PC-3 (cell line): ENCODE measurements at regions not wholly inside any gene's neighbourhood (a gene's known extent, or its start where the extent isn't known, plus 50 kb on each side); places are given as distances from the start of the nearest gene placed in this dataset.

Source experiments
- ATAC-seq: fragments of 200-7000 bp; cut with Tn5 transposase; 2 replicates; pipeline ENCODE4 v1.9.1; 2020; ENCODE audit warnings: mild to moderate bottlenecking, moderate library complexity
- BruUV-seq: library from RNA; stranded (reverse); fragments of 400-500 nt; replicated peaks from 2 replicates; lab custom pipeline; 2021; lab: Mats Ljungman, UMichigan
- CTCF ChIA-PET: fragments of 300-600 bp; sonication (Branson Sonifier 250); formaldehyde crosslinking; loops from one replicate; lab custom pipeline; 2022; ENCODE audit warnings: antibody characterized with exemption; lab: Charles Lee
- POLR2A ChIA-PET: fragments of 300-600 bp; sonication (Branson Sonifier 250); formaldehyde crosslinking; loops from one replicate; lab custom pipeline; 2022; ENCODE audit warnings: antibody characterized with exemption; ENCODE audit not compliant: unreplicated experiment; lab: Charles Lee
- DNase-seq: peaks from one replicate; pipeline ENCODE4 v3.0.0-alpha.2; 2015
- H2AFZ ChIP-seq: fragments of 300-600 bp; sonication (generic); 2 replicates; pipeline ENCODE4 v1.6.0; 2016; ENCODE audit warnings: antibody characterized with exemption, low read length
- H3F3A ChIP-seq: fragments of 300-600 bp; sonication (generic); one replicate; pipeline ENCODE4 v1.6.0; 2017; ENCODE audit warnings: antibody characterized with exemption, low read length, control low read depth, mild to moderate bottlenecking; ENCODE audit not compliant: unreplicated experiment
- H3K27ac ChIP-seq: fragments of 300-600 bp; sonication (generic); 2 replicates; pipeline ENCODE4 v1.5.1; 2016; ENCODE audit warnings: mild to moderate bottlenecking, low read length
- H3K27me3 ChIP-seq: fragments of 300-600 bp; sonication (generic); 2 replicates; pipeline ENCODE4 v1.6.1; 2016; ENCODE audit warnings: low read length, mixed read lengths
- H3K36me3 ChIP-seq: fragments of 300-600 bp; sonication (generic); 2 replicates; pipeline ENCODE4 v1.6.1; 2016; ENCODE audit warnings: low read depth, mixed run types, low read length, mixed read lengths
- H3K4me1 ChIP-seq: fragments of 300-600 bp; sonication (generic); 2 replicates; pipeline ENCODE4 v1.5.1; 2016; ENCODE audit warnings: low read length; ENCODE audit not compliant: insufficient read depth
- H3K4me2 ChIP-seq: fragments of 300-600 bp; sonication (generic); 2 replicates; pipeline ENCODE4 v1.6.0; 2016; ENCODE audit warnings: low read length
- H3K4me3 ChIP-seq: fragments of 300-600 bp; sonication (generic); 2 replicates; pipeline ENCODE4 v1.5.1; 2016; ENCODE audit warnings: mild to moderate bottlenecking, low read length, mixed read lengths
- H3K79me2 ChIP-seq: fragments of 300-600 bp; sonication (generic); 2 replicates; pipeline ENCODE4 v1.6.1; 2017; ENCODE audit warnings: low read length, mixed read lengths
- H3K9ac ChIP-seq: fragments of 300-600 bp; sonication (generic); 2 replicates; pipeline ENCODE4 v1.6.0; 2016; ENCODE audit warnings: mild to moderate bottlenecking, low read length
- H3K9me2 ChIP-seq: fragments of 300-600 bp; sonication (generic); replicated peaks from 2 replicates; pipeline ENCODE4 v1.6.1; 2016; ENCODE audit warnings: mixed run types, low read length, mixed read lengths
- H3K9me3 ChIP-seq: fragments of 300-600 bp; sonication (generic); 2 replicates; pipeline ENCODE4 v1.6.1; 2016; ENCODE audit warnings: low read length, mixed read lengths
- H4K20me1 ChIP-seq: fragments of 300-600 bp; sonication (generic); 2 replicates; pipeline ENCODE4 v1.6.1; 2016; ENCODE audit warnings: low read length, mixed read lengths
- EZH2 ChIP-seq: fragments of 300-600 bp; sonication (generic); IDR thresholded peaks from one replicate; pipeline ENCODE4 v1.6.1; 2017; ENCODE audit warnings: antibody characterized with exemption, mild to moderate bottlenecking, low read length; ENCODE audit not compliant: unreplicated experiment
- EZH2phosphoT487 ChIP-seq: fragments of 300-600 bp; sonication (generic); IDR thresholded peaks from 2 replicates; pipeline ENCODE4 v1.6.1; 2018; ENCODE audit warnings: mild to moderate bottlenecking, antibody characterized with exemption, low read length, borderline replicate concordance
- intact Hi-C: fragments of 100-400 bp; cut with micrococcal nuclease; formaldehyde crosslinking; loops from 2 replicates; pipeline ENCODE4 v1.9.0; 2023
- TF ChIP-seq, protein P1 (sequence below): fragments of 300-600 bp; sonication (generic); conservative IDR thresholded peaks from 2 replicates; pipeline ENCODE4 v1.5.1; 2017; ENCODE audit warnings: antibody characterized with exemption, low read depth, mild to moderate bottlenecking, low read length

DNA sequence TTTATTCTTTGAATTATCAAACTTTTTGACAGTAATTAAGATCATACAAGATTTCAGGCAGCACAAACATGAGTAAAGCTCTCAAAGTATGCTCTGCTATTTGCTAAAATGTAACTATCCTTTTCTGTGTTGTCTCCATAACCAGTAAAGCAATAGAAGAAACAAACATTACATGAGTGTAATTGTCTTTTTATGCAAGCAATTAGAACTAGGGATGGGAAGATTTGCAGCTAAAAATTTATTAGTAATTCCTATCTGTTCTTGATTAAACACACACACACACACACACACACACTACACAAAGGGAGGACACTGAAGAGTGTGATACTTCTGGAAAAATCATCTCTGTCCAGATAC is 512.9 kb downstream of the FAT4 start:
- H3K79me2 ChIP-seq: no peaks in the 10 kb centered on the region
- no peaks in the 10 kb centered on the region for H3F3A ChIP-seq
- intact Hi-C loops: no loop called here
- H3K27ac ChIP-seq: no peak overlapping the region
- no peak for ATAC-seq
- no TSS peak for BruUV-seq
- no peaks in the 10 kb centered on the region for H3K9me3 ChIP-seq
- TF ChIP-seq, protein P1, sequence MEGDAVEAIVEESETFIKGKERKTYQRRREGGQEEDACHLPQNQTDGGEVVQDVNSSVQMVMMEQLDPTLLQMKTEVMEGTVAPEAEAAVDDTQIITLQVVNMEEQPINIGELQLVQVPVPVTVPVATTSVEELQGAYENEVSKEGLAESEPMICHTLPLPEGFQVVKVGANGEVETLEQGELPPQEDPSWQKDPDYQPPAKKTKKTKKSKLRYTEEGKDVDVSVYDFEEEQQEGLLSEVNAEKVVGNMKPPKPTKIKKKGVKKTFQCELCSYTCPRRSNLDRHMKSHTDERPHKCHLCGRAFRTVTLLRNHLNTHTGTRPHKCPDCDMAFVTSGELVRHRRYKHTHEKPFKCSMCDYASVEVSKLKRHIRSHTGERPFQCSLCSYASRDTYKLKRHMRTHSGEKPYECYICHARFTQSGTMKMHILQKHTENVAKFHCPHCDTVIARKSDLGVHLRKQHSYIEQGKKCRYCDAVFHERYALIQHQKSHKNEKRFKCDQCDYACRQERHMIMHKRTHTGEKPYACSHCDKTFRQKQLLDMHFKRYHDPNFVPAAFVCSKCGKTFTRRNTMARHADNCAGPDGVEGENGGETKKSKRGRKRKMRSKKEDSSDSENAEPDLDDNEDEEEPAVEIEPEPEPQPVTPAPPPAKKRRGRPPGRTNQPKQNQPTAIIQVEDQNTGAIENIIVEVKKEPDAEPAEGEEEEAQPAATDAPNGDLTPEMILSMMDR: no peak
- no peak for TF ChIP-seq EZH2
- CTCF ChIA-PET: no interaction called here
- H3K4me3 ChIP-seq: no peak overlapping the region
- no peaks in the 10 kb centered on the region for H3K27me3 ChIP-seq
- H4K20me1 ChIP-seq: no peaks in the 10 kb centered on the region
- H3K9ac ChIP-seq: no peak overlapping the region
- H2AFZ ChIP-seq: no peak overlapping the region
- no peak overlapping the region for H3K4me2 ChIP-seq
- no peaks in the 10 kb centered on the region for H3K36me3 ChIP-seq
- H3K9me2 ChIP-seq: no peaks in the 10 kb centered on the region
- H3K4me1 ChIP-seq: no peaks in the 10 kb centered on the region
- POLR2A ChIA-PET: no interaction called here
- no peak for DNase-seq

DNA sequence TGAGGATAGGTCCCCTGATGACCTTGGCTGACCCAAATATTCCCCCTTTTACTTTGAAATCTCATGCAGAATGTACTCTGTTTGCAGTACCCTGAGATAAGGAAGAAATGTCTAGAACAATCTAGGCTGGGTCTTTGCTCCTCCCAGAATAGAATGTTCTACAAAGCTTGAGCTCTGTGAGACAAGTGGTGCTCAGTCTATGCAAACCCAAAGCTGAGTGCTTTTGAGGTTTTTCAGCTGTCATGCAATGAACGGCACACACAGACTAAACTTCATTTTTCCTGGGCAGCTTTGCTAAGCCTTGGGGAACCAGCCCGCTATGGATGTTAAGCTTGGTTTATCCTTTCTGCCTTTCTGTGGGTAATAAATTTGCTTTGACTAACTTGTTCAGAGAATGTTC is 513.6 kb downstream of the FAT4 start:
- ChIA-PET POLR2A (no interaction called here), CTCF (no interaction called here)
- Histone ChIP-seq H3K9me2 (no peaks in the 10 kb centered on the region), H2AFZ (no peak overlapping the region), H3K4me2 (no peak overlapping the region), H3F3A (no peaks in the 10 kb centered on the region), H3K79me2 (no peaks in the 10 kb centered on the region), H3K27ac (no peak overlapping the region), H4K20me1 (no peaks in the 10 kb centered on the region), H3K4me3 (no peak overlapping the region), H3K9ac (no peak overlapping the region), H3K4me1 (no peaks in the 10 kb centered on the region), H3K27me3 (no peaks in the 10 kb centered on the region), H3K9me3 (no peaks in the 10 kb centered on the region), H3K36me3 (no peaks in the 10 kb centered on the region)
- ATAC-seq (no peak), DNase-seq (no peak)
- no TSS peak for BruUV-seq
- no peak for TF ChIP-seq EZH2phosphoT487
- TF ChIP-seq EZH2: no peak
- TF ChIP-seq, protein P1: no peak
- intact Hi-C loops: no loop called here

DNA sequence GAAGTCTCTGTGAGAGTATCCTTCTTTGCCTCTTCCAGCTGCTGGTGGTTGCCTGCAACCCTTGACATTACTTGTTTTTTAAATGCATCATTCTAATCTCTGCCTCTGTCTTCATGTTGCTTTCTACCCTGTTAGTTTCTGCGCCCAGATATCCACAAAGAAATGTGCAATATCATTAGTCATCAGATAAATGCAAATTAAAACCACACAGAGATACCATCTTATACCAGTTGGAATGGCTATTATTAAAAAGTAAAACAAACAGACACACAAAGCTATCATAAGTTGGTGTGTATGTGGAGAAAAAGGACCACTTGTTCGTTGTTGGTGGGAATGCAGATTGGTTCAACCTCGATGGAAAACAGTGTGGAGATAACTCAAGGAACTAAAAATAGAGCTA is 517.4 kb downstream of the FAT4 start:
- Histone ChIP-seq H3K79me2 (no peaks in the 10 kb centered on the region), H3K9me3 (no peaks in the 10 kb centered on the region), H3K27ac (no peak overlapping the region), H3K9ac (no peak overlapping the region), H3K27me3 (no peaks in the 10 kb centered on the region), H3K4me2 (no peak overlapping the region), H3K4me1 (no peaks in the 10 kb centered on the region), H3K9me2 (no peaks in the 10 kb centered on the region), H2AFZ (no peak overlapping the region), H3K36me3 (no peaks in the 10 kb centered on the region), H4K20me1 (no peaks in the 10 kb centered on the region), H3F3A (no peaks in the 10 kb centered on the region), H3K4me3 (no peak overlapping the region)
- ChIA-PET POLR2A (no interaction called here), CTCF (no interaction called here)
- intact Hi-C loops: no loop called here
- ATAC-seq: no peak
- DNase-seq: no peak
- no peak for TF ChIP-seq EZH2
- TF ChIP-seq, protein P1: no peak
- TF ChIP-seq EZH2phosphoT487: no peak
- BruUV-seq: no TSS peak
